Thoracic aorta (tissue), 2 donors: ENCODE measurements at regions not wholly inside any gene's neighbourhood (a gene's known extent, or its start where the extent isn't known, plus 50 kb on each side); places are given as distances from the start of the nearest gene placed in this dataset.

Experiments
- ATAC-seq: fragments of 150-250 bp; one replicate; pipeline ENCODE4 v1.8.0; 2017; ENCODE audit warnings: low read depth; ENCODE audit not compliant: insufficient number of reproducible peaks, low FRiP score
- DNase-seq: peaks from one replicate; pipeline ENCODE4 v3.0.0-alpha.2; 2020; ENCODE audit warnings: low spot score
- H3K27ac ChIP-seq, 2 donors: fragments of 200-600 bp; sonication (generic); 1 replicate in 1 of 2; 2 replicates in 1 of 2; pipeline ENCODE4 v1.5.1; 2016; ENCODE audit warnings: mild to moderate bottlenecking in 2 of 2, moderate library complexity in 2 of 2
- H3K27me3 ChIP-seq: fragments of 200-600 bp; sonication (generic); replicated peaks from 2 replicates; pipeline ENCODE4 v1.6.0; 2016; ENCODE audit warnings: mild to moderate bottlenecking; ENCODE audit not compliant: insufficient read depth
- H3K36me3 ChIP-seq: fragments of 200-600 bp; sonication (generic); one replicate; pipeline ENCODE4 v1.5.1; 2016
- H3K4me1 ChIP-seq, 2 donors: fragments of 200-600 bp; sonication (generic); 1 replicate in 1 of 2; 2 replicates in 1 of 2; pipeline versions ENCODE4 v1.5.1 to v1.6.0; 2016; ENCODE audit warnings: low read depth in 2 of 2, mild to moderate bottlenecking in 1 of 2; ENCODE audit not compliant: control insufficient read depth in 1 of 2
- H3K4me3 ChIP-seq: fragments of 200-600 bp; sonication (generic); 2 replicates; pipeline ENCODE4 v1.5.1; 2016; ENCODE audit warnings: mild to moderate bottlenecking
- H3K9me3 ChIP-seq: fragments of 200-600 bp; sonication (generic); 2 replicates; pipeline ENCODE4 v1.5.1; 2016
- TF ChIP-seq, protein P1 (sequence below): fragments of 200-600 bp; sonication (generic); IDR thresholded peaks from one replicate; pipeline ENCODE4 v1.5.1; 2019; ENCODE audit warnings: antibody characterized with exemption

DNA sequence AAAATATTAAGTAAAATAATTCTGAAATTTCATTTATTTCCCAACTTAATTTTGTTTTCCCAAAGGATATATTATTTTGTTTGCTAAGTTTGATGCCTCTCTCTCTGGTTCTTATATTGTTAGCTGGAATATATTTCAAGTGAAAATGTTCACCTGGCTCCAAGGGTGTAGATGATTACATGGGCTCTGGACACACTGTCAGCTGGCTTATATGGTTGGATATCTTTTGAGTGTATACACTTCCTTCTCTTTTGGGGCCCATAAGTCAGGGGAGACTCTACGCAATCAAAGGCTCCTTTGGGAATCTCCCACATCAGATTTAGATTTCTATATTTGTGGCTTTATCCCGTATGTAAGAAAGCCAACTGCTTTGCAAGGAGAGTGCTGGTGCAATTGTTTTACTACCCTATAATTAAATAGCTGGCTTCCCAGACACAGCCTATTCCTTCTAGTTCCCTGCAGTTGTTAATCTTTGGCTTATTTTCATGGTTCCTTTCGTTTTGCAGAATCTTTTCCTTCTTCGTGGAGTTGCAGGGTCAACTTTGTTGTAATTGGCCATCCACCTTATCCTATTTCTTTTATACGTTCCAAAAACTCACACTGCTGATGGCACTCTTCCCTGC lies 225.7 kb downstream of the DPH6 start:
- no peaks in the 10 kb centered on the region for H3K9me3 ChIP-seq
- DNase-seq (no peak), ATAC-seq (no peak)
- peaks cover 0 to 5% of the 10 kb centered on the region in 2 donors for H3K4me1 ChIP-seq
- H3K36me3 ChIP-seq, result no peaks in the 10 kb centered on the region
- no peaks in the 10 kb centered on the region for H3K27me3 ChIP-seq
- H3K4me3 ChIP-seq, result no peak overlapping the region
- TF ChIP-seq, protein P1, sequence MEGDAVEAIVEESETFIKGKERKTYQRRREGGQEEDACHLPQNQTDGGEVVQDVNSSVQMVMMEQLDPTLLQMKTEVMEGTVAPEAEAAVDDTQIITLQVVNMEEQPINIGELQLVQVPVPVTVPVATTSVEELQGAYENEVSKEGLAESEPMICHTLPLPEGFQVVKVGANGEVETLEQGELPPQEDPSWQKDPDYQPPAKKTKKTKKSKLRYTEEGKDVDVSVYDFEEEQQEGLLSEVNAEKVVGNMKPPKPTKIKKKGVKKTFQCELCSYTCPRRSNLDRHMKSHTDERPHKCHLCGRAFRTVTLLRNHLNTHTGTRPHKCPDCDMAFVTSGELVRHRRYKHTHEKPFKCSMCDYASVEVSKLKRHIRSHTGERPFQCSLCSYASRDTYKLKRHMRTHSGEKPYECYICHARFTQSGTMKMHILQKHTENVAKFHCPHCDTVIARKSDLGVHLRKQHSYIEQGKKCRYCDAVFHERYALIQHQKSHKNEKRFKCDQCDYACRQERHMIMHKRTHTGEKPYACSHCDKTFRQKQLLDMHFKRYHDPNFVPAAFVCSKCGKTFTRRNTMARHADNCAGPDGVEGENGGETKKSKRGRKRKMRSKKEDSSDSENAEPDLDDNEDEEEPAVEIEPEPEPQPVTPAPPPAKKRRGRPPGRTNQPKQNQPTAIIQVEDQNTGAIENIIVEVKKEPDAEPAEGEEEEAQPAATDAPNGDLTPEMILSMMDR, result no peak
- no peak overlapping the region for H3K27ac ChIP-seq

DNA sequence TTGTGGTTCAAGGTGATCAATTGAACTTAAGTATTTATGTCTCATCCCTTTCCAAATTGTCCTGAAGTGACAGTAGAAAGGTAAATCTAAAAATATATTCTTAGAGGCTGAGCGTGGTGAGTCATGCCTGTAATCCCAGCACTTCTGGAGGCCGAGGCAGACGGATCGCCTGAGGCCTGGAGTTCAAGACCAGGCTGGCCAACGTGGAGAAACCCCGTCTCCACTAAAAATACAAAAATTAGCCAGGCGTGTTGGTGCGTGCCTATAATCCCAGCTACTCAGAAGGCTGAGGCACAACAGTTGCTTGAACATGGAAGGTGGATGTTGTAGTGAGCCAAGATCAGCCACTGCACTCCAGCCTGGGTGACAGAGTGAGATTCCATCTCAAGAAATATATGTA lies 226.6 kb downstream of the DPH6 start:
- Histone ChIP-seq H3K9me3 (no peaks in the 10 kb centered on the region), H3K4me1 (peaks cover 0 to 5% of the 10 kb centered on the region in 2 donors), H3K27ac (no peak overlapping the region), H3K36me3 (no peaks in the 10 kb centered on the region), H3K4me3 (no peak overlapping the region), H3K27me3 (no peaks in the 10 kb centered on the region)
- no peak for ATAC-seq
- no peak for DNase-seq
- TF ChIP-seq, protein P1, result no peak

DNA sequence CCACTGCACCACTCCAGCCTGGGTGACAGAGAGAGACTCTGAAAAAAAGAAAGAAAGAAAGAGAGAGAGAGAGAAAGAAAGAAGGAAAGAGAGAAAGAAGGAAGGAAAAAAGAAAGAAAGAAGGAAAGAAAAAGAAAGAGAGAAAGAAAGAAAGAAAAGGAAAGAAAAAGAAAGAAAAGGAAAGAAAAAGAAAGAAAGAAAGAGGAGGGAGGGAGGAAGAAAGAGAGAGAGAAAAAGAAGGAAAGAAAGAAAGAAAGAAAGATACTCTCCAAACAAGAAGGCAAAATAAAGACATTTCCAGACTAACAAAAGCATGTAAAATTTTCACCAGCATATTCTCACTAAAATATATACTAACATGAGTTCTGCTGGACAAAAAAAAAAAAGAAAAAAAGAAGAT lies 228.7 kb downstream of the DPH6 start:
- TF ChIP-seq, protein P1, result no peak
- ATAC-seq (no peak), DNase-seq (no peak)
- Histone ChIP-seq H3K27me3 (no peaks in the 10 kb centered on the region), H3K27ac (no peak overlapping the region), H3K9me3 (no peaks in the 10 kb centered on the region), H3K4me3 (no peak overlapping the region), H3K36me3 (no peaks in the 10 kb centered on the region), H3K4me1 (peaks cover 0 to 5% of the 10 kb centered on the region in 2 donors)

DNA sequence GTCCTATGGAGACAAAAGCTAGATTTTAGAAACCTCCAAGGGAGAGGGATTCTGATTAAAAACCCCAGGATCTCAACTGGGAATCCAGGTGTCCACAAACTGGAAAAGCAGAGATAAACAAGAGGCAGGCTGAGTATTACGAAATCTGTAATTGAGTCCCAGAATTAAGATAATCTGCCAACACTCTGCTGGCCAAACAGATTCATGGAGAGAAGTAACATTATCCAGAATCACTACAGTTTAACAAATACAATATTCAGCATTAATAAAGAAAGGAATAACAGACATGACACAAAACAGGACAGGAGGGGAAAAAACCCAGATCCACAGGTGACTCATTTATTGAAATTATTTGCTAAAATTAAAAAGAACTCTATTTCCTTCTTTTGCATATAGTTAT lies 227.2 kb upstream of the NANOGP8 start:
- no peaks in the 10 kb centered on the region for H3K9me3 ChIP-seq
- no peaks in the 10 kb centered on the region for H3K36me3 ChIP-seq
- ATAC-seq (no peak), DNase-seq (no peak)
- H3K27ac ChIP-seq, result no peak overlapping the region
- no peaks in the 10 kb centered on the region for H3K27me3 ChIP-seq
- peaks cover 12 to 34% of the 10 kb centered on the region in 2 donors for H3K4me1 ChIP-seq
- TF ChIP-seq, protein P1, result no peak
- no peak overlapping the region for H3K4me3 ChIP-seq

DNA sequence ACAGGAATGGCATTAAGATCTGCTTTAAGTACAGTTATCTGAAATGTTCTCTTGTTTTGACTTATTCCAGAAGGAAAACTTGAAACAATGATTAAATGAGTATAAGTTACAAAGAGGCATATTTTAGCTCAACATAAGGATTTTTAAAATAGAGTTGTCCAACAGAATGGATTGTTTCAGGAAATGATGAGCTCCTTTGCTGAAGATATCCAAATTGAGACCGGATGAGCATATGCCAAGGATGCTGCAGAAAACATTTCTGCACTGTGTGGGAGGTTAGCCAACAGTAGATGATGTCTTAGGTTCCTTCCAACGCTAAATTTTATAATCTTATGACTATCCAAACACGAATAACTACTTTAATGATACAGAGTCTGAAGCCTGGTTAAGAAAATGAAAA lies 226.5 kb upstream of the NANOGP8 start:
- ATAC-seq (no peak), DNase-seq (no peak)
- Histone ChIP-seq H3K4me1 (peaks cover 17 to 41% of the 10 kb centered on the region in 2 donors), H3K4me3 (no peak overlapping the region), H3K9me3 (no peaks in the 10 kb centered on the region), H3K27ac (no peak overlapping the region), H3K36me3 (no peaks in the 10 kb centered on the region), H3K27me3 (no peaks in the 10 kb centered on the region)
- TF ChIP-seq, protein P1, result no peak
